ENCODE measurements at regions not wholly inside any gene's neighbourhood (a gene's known extent, or its start where the extent isn't known, plus 50 kb on each side); places are given as distances from the start of the nearest gene placed in this dataset.

DNA sequence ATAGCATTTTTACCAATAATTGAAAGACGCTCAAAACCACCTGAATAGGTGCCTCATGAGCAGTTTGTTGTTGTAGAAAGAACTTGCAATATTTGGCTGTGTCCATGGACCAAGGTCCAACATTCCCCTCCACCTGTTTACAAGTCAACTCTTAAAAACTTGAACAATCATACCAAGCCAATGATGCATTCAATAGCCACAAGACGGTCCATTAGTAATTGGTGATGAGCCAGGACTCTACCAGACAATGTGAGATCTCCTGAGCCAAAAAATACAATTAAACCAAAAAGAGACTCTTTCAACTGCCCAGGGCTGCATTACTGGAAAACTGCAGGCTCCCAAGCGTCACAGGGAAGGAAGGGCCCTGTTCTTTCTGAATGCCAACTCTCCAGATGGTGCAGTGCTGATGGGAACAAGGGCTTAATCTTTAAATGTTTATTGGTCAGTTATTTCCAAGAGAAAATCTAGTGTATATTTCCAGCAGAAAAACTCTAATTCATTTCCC is 118.8 kb upstream of the EPB41L3 start:
- Histone ChIP-seq H3K27me3 (no peaks in the 10 kb centered on the region), H3K36me3 (no peaks in the 10 kb centered on the region), H3K4me3 (no peak overlapping the region), H3K9me3 (no peaks in the 10 kb centered on the region), H3K27ac (no peak overlapping the region), H3K4me1 (no peaks in the 10 kb centered on the region)
- ATAC-seq (no peak), DNase-seq (no peak)
- intact Hi-C loops (cut with DNase I; ENCODE audit: low total_unique reads) (no loop called here), in situ Hi-C loops (cut with MboI; ENCODE audit: low sequenced_read_pairs in 4 of 4) (no loop called here)
- TF ChIP-seq, protein P1, sequence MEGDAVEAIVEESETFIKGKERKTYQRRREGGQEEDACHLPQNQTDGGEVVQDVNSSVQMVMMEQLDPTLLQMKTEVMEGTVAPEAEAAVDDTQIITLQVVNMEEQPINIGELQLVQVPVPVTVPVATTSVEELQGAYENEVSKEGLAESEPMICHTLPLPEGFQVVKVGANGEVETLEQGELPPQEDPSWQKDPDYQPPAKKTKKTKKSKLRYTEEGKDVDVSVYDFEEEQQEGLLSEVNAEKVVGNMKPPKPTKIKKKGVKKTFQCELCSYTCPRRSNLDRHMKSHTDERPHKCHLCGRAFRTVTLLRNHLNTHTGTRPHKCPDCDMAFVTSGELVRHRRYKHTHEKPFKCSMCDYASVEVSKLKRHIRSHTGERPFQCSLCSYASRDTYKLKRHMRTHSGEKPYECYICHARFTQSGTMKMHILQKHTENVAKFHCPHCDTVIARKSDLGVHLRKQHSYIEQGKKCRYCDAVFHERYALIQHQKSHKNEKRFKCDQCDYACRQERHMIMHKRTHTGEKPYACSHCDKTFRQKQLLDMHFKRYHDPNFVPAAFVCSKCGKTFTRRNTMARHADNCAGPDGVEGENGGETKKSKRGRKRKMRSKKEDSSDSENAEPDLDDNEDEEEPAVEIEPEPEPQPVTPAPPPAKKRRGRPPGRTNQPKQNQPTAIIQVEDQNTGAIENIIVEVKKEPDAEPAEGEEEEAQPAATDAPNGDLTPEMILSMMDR (IDR thresholded peaks at IDR 0.05 in 4 of 5, conservative IDR thresholded peaks at IDR 0.05 in 1 of 5) = no peak
- TF ChIP-seq POLR2A (IDR thresholded peaks at IDR 0.05) = no peak

DNA sequence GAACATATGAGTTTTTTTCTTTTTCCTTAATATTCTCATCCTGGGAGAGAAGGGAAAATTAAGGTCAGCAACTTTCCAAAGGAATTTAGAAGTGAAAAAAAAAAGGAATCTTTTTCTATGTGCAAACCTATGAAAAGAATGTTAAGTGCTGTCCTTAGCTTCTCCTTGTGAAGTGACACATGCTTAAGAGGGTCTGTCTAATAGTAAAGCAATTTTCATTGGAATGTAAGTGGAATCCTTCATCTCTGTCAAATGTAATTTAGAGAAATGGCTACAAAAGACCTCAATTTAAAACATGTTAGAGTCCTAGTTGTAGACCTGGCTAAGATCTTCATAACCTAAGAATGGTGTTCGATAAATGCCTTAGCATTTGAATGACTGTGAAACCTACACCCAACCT is 117.4 kb upstream of the EPB41L3 start:
- TF ChIP-seq, protein P1 (IDR thresholded peaks at IDR 0.05 in 4 of 5, conservative IDR thresholded peaks at IDR 0.05 in 1 of 5) = no peak
- no peak for TF ChIP-seq POLR2A (IDR thresholded peaks at IDR 0.05)
- DNase-seq (no peak), ATAC-seq (no peak)
- Histone ChIP-seq H3K36me3 (no peaks in the 10 kb centered on the region), H3K9me3 (no peaks in the 10 kb centered on the region), H3K4me1 (no peaks in the 10 kb centered on the region), H3K4me3 (no peak overlapping the region), H3K27me3 (no peaks in the 10 kb centered on the region), H3K27ac (no peak overlapping the region)
- intact Hi-C loops (cut with DNase I; ENCODE audit: low total_unique reads) (no loop called here), in situ Hi-C loops (cut with MboI; ENCODE audit: low sequenced_read_pairs in 4 of 4) (no loop called here)

DNA sequence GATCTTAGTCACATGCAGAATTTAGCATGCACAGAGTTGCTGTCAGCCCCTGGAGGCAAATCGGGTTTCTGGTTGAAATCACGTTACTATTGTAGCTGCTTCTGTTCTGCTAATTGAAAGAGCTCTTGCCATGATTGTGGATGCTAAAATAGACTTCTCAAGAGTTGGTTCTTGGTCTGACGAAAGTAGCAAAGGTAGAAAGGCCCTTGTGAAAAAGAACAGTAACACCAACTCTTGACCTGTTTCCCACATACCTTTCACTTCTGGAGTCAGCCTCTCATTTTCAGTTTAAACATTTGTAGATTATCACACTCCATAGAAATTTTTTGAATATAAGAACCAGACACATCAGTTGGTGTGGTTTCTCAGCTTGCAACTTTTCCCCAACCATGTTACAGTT is 110.0 kb upstream of the EPB41L3 start:
- ATAC-seq = no peak
- no peaks in the 10 kb centered on the region for H3K9me3 ChIP-seq
- in situ Hi-C loops (cut with MboI; ENCODE audit: low sequenced_read_pairs in 4 of 4) = no loop called here
- TF ChIP-seq, protein P1 (IDR thresholded peaks at IDR 0.05 in 4 of 5, conservative IDR thresholded peaks at IDR 0.05 in 1 of 5) = no peak
- TF ChIP-seq POLR2A (IDR thresholded peaks at IDR 0.05) = no peak
- DNase-seq = no peak
- no peak overlapping the region for H3K4me3 ChIP-seq
- no peaks in the 10 kb centered on the region for H3K27me3 ChIP-seq
- H3K27ac ChIP-seq = no peak overlapping the region
- intact Hi-C loops (cut with DNase I; ENCODE audit: low total_unique reads) = no loop called here
- H3K4me1 ChIP-seq = no peaks in the 10 kb centered on the region
- no peaks in the 10 kb centered on the region for H3K36me3 ChIP-seq

DNA sequence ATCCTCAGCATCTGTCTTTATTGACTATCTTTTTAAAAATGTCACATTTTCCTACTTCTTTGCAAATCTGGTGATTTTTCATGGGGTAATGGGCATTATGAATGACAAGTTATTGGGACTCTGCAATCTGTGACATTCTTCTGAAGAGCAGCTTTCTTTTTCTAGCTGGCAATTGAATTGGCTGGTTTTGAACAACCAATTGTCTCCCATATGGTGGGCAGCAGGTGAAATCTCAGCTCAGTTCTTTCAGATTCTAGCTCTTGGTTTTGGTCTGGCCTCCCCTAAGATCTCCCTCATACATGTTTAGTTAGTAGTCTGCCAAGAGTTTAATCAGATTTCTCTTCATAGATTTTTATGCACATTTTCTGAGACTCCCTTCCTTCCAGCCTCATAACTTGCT is 107.9 kb upstream of the EPB41L3 start:
- H3K27ac ChIP-seq = no peak overlapping the region
- no peak overlapping the region for H3K4me3 ChIP-seq
- intact Hi-C loops (cut with DNase I; ENCODE audit: low total_unique reads) = no loop called here
- H3K36me3 ChIP-seq = no peaks in the 10 kb centered on the region
- H3K27me3 ChIP-seq = no peaks in the 10 kb centered on the region
- no peak for TF ChIP-seq POLR2A (IDR thresholded peaks at IDR 0.05)
- TF ChIP-seq, protein P1 (IDR thresholded peaks at IDR 0.05 in 4 of 5, conservative IDR thresholded peaks at IDR 0.05 in 1 of 5) = no peak
- in situ Hi-C loops (cut with MboI; ENCODE audit: low sequenced_read_pairs in 4 of 4) = no loop called here
- H3K4me1 ChIP-seq = no peaks in the 10 kb centered on the region
- no peaks in the 10 kb centered on the region for H3K9me3 ChIP-seq
- DNase-seq (no peak), ATAC-seq (no peak)

DNA sequence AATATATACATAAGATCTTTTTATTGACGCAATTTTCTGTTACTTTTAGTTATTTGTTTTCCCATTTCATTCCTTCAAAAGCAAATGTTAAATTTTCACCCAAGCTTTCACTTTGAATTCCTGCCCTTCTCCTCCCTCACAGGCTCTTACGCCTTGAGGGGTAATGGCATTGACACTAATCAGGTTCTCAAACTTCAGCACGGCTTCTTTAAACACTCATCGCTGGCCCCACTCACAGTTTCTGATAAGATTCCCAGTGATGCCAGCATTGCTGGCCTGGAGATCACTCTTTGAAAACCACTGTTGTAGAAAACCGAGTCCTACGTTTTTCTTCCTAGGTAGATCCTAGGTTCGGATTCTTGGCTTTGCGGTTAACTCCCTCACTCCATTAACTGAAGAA is 105.6 kb upstream of the EPB41L3 start:
- no peaks in the 10 kb centered on the region for H3K9me3 ChIP-seq
- no peak overlapping the region for H3K4me3 ChIP-seq
- H3K27ac ChIP-seq = no peak overlapping the region
- no peak for TF ChIP-seq POLR2A (IDR thresholded peaks at IDR 0.05)
- TF ChIP-seq, protein P1 (IDR thresholded peaks at IDR 0.05 in 4 of 5, conservative IDR thresholded peaks at IDR 0.05 in 1 of 5) = no peak
- intact Hi-C loops (cut with DNase I; ENCODE audit: low total_unique reads) (no loop called here), in situ Hi-C loops (cut with MboI; ENCODE audit: low sequenced_read_pairs in 4 of 4) (loop anchor here in 1 of 4 donors (25.0 kb wide), 1 partner anchor 112 kb away; the partner anchor contains the start of gene EPB41L3)
- no peaks in the 10 kb centered on the region for H3K4me1 ChIP-seq
- no peak for DNase-seq
- H3K27me3 ChIP-seq = no peaks in the 10 kb centered on the region
- no peak for ATAC-seq
- no peaks in the 10 kb centered on the region for H3K36me3 ChIP-seq
